ENCODE measurements at regions not wholly inside any gene's neighbourhood (a gene's known extent, or its start where the extent isn't known, plus 50 kb on each side); places are given as distances from the start of the nearest gene placed in this dataset.

DNA sequence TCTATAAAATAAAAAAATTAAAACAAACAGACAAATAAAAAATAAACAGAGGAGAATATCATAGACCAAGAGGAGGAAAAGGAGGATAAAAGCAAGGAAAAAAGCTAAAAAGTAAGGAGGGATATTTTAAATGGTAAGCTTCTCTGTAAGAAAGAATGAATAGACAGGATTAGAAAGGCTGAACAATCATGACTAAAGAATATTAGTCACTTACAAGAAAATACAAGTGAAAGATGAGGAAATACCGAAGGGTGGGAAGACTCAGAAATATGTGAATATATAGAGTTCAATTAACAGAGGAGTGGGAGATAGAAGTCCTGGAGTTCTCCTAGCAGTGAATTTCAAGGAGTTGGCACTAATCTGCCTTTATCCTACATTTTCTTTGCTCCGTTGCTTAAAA, 162.6 kb downstream of the RTL3 start (continued):
- TF ChIP-seq NR2C1 (IDR thresholded peaks at IDR 0.05) (no peak), TBL1XR1 (IDR thresholded peaks at IDR 0.05; ENCODE audit: low read depth, low read length) (no peak), PML (IDR thresholded peaks at IDR 0.05; ENCODE audit: low read length) (no peak), FOXK2 (IDR thresholded peaks at IDR 0.05) (no peak)
- TF ChIP-seq, protein P1, sequence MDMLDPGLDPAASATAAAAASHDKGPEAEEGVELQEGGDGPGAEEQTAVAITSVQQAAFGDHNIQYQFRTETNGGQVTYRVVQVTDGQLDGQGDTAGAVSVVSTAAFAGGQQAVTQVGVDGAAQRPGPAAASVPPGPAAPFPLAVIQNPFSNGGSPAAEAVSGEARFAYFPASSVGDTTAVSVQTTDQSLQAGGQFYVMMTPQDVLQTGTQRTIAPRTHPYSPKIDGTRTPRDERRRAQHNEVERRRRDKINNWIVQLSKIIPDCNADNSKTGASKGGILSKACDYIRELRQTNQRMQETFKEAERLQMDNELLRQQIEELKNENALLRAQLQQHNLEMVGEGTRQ (IDR thresholded peaks at IDR 0.05; ENCODE audit: borderline replicate concordance, low read depth, low read length), result no peak
- TF ChIP-seq, protein P2, sequence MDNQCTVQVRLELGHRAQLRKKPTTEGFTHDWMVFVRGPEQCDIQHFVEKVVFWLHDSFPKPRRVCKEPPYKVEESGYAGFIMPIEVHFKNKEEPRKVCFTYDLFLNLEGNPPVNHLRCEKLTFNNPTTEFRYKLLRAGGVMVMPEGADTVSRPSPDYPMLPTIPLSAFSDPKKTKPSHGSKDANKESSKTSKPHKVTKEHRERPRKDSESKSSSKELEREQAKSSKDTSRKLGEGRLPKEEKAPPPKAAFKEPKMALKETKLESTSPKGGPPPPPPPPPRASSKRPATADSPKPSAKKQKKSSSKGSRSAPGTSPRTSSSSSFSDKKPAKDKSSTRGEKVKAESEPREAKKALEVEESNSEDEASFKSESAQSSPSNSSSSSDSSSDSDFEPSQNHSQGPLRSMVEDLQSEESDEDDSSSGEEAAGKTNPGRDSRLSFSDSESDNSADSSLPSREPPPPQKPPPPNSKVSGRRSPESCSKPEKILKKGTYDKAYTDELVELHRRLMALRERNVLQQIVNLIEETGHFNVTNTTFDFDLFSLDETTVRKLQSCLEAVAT (IDR thresholded peaks at IDR 0.05), result no peak
- TF ChIP-seq, protein P3, sequence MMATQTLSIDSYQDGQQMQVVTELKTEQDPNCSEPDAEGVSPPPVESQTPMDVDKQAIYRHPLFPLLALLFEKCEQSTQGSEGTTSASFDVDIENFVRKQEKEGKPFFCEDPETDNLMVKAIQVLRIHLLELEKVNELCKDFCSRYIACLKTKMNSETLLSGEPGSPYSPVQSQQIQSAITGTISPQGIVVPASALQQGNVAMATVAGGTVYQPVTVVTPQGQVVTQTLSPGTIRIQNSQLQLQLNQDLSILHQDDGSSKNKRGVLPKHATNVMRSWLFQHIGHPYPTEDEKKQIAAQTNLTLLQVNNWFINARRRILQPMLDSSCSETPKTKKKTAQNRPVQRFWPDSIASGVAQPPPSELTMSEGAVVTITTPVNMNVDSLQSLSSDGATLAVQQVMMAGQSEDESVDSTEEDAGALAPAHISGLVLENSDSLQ (IDR thresholded peaks at IDR 0.05), result no peak

- Histone ChIP-seq H3K4me3 (no peak overlapping the region), H3K36me3 (ENCODE audit: control insufficient read depth in 2 of 2, insufficient read depth in 2 of 2, low read length in 1 of 2) (no peaks in the 10 kb centered on the region), H4K20me1 (ENCODE audit: control insufficient read depth, insufficient read depth) (no peaks in the 10 kb centered on the region), H3K4me2 (ENCODE audit: control insufficient read depth, insufficient read depth) (no peak overlapping the region), H3K27ac (ENCODE audit: control insufficient read depth, insufficient read depth) (no peak overlapping the region), H3K27me3 (replicated peaks in 1 of 2; ENCODE audit: control insufficient read depth in 2 of 2, insufficient read depth in 2 of 2, low read length in 1 of 2) (no peaks in the 10 kb centered on the region), H3K9me3 (replicated peaks; ENCODE audit: control insufficient read depth, insufficient read depth, low read length) (no peaks in the 10 kb centered on the region; the same call in 2 of the 3 replicates), H3K4me1 (ENCODE audit: control insufficient read depth, insufficient read depth, low read length) (no peaks in the 10 kb centered on the region), H2AFZ (ENCODE audit: control insufficient read depth, low read depth, low read length) (no peak overlapping the region), H3K79me2 (ENCODE audit: control insufficient read depth, insufficient read depth, low read length) (no peaks in the 10 kb centered on the region), H3K9ac (ENCODE audit: control insufficient read depth, insufficient read depth, low read length) (no peak overlapping the region)
- CTCF ChIA-PET, result interaction anchor here (0.6 kb wide), 1 partner anchor 126 kb away, joined by 3 read pairs; no protein-coding TSS in a partner anchor
- no TSS peak for BruUV-seq (replicated peaks)
- in situ Hi-C loops (cut with MboI) (no loop called here), intact Hi-C loops (cut with micrococcal nuclease; ENCODE audit: unreplicated experiment) (no loop called here)
- peak; percentile 67 for ATAC-seq
- FAIRE-seq, result no peak
- no peak for DNase-seq (ENCODE audit: low read depth, low spot score)
- POLR2A ChIA-PET, result no interaction called here
- WGBS (ENCODE audit: insufficient coverage, insufficient replicate concordance, low lambda C conversion rate, missing lambda C conversion rate), result 3% methylated on average over 2 of the region's 2 CpGs
- SMC1A ChIA-PET (ENCODE audit: uncharacterized antibody, unreplicated experiment), result no interaction called here
- RAD21 ChIA-PET (ENCODE audit: unreplicated experiment), result no interaction called here
- TF ChIP-seq MTA2 (IDR thresholded peaks at IDR 0.05; ENCODE audit: low read depth) (no peak), BHLHE40 (IDR thresholded peaks at IDR 0.05; ENCODE audit: borderline replicate concordance in 1 of 2, low read depth in 2 of 2, low read length in 1 of 2) (no peak), FOS (IDR thresholded peaks at IDR 0.05; ENCODE audit: borderline replicate concordance, extremely low read depth, insufficient read length) (no peak), IKZF1 (conservative IDR thresholded peaks at IDR 0.05) (no peak), RUNX3 (IDR thresholded peaks at IDR 0.05; ENCODE audit: low read length) (peak; percentile 23; the same call in 1 of the 2 replicates), E2F8 (IDR thresholded peaks at IDR 0.05; ENCODE audit: low read depth, partially characterized antibody) (no peak)
Observed at GRCh38 chrX:78493180-78493579, 165.8 kb upstream of the CYSLTR1 start.
